Trophoblast cell (in vitro differentiated cells and primary cell): ENCODE measurements at regions not wholly inside any gene's neighbourhood (a gene's known extent, or its start where the extent isn't known, plus 50 kb on each side); places are given as distances from the start of the nearest gene placed in this dataset.

Experiments used
- DNase-seq, 2 donors: peaks; one replicate each; pipeline ENCODE4 v3.0.0-alpha.2; 2016
- H2AFZ ChIP-seq: 2 replicates; pipeline ENCODE4 v1.6.1; 2013; ENCODE audit warnings: low read length, moderate library complexity, mild to moderate bottlenecking; ENCODE audit not compliant: insufficient read depth, poor library complexity
- H2AK5ac ChIP-seq: 2 replicates; pipeline ENCODE4 v1.6.1; 2013; ENCODE audit warnings: mild to moderate bottlenecking, low read length
- H2BK120ac ChIP-seq: 2 replicates; pipeline ENCODE4 v1.6.1; 2013; ENCODE audit warnings: low read length, mild to moderate bottlenecking, moderate library complexity; ENCODE audit not compliant: insufficient read depth, poor library complexity
- H2BK12ac ChIP-seq: 2 replicates; pipeline ENCODE4 v1.6.1; 2013; ENCODE audit warnings: mild to moderate bottlenecking, low read length, moderate library complexity
- H2BK5ac ChIP-seq: 2 replicates; pipeline ENCODE4 v1.6.1; 2013; ENCODE audit warnings: low read length, low read depth, moderate library complexity, mild to moderate bottlenecking; ENCODE audit not compliant: poor library complexity
- H3K14ac ChIP-seq: 2 replicates; pipeline ENCODE4 v1.6.1; 2013; ENCODE audit warnings: mild to moderate bottlenecking, low read length
- H3K18ac ChIP-seq: 2 replicates; pipeline ENCODE4 v1.6.1; 2013; ENCODE audit warnings: mild to moderate bottlenecking, low read length
- H3K23ac ChIP-seq: 2 replicates; pipeline ENCODE4 v1.6.1; 2013; ENCODE audit warnings: low read length
- H3K27ac ChIP-seq: 2 replicates; pipeline ENCODE4 v1.5.1; 2013; ENCODE audit warnings: low read depth, mild to moderate bottlenecking, inconsistent platforms, low read length, moderate library complexity
- H3K27me3 ChIP-seq: 2 replicates; pipeline ENCODE4 v1.6.1; 2013; ENCODE audit warnings: inconsistent platforms, mild to moderate bottlenecking, low read length, moderate library complexity; ENCODE audit not compliant: insufficient read depth
- H3K36me3 ChIP-seq, 2 experiments: 1 replicate in 1 of 2; 2 replicates in 1 of 2; pipeline ENCODE4 v1.6.1; 2013; ENCODE audit warnings: low read length in 2 of 2, mild to moderate bottlenecking in 2 of 2, moderate library complexity in 1 of 2; ENCODE audit not compliant: insufficient read depth in 2 of 2, control insufficient read depth in 1 of 2
- H3K4ac ChIP-seq: 2 replicates; pipeline ENCODE4 v1.6.1; 2013; ENCODE audit warnings: low read depth, mild to moderate bottlenecking, low read length, moderate library complexity
- H3K4me1 ChIP-seq, 2 experiments: 1 replicate in 1 of 2; 2 replicates in 1 of 2; pipeline ENCODE4 v1.6.1; 2013; ENCODE audit warnings: low read length in 2 of 2, mild to moderate bottlenecking in 2 of 2, moderate library complexity in 1 of 2; ENCODE audit not compliant: insufficient read depth in 2 of 2, control insufficient read depth in 1 of 2
- H3K4me2 ChIP-seq: 2 replicates; pipeline ENCODE4 v1.6.1; 2013; ENCODE audit warnings: inconsistent platforms, mild to moderate bottlenecking, low read length, moderate library complexity
- H3K4me3 ChIP-seq: 2 replicates; pipeline ENCODE4 v1.5.1; 2013; ENCODE audit warnings: mild to moderate bottlenecking, low read depth, low read length, inconsistent platforms
- H3K79me1 ChIP-seq: one replicate; pipeline ENCODE4 v1.6.1; 2013; ENCODE audit warnings: low read length
- H3K79me2 ChIP-seq: 2 replicates; pipeline ENCODE4 v1.6.1; 2013; ENCODE audit warnings: low read length, mild to moderate bottlenecking; ENCODE audit not compliant: control insufficient read depth, insufficient read depth, poor library complexity
- H3K9ac ChIP-seq: 2 replicates; pipeline ENCODE4 v1.6.1; 2013; ENCODE audit warnings: mild to moderate bottlenecking, low read length
- H3K9me3 ChIP-seq: 2 replicates; pipeline ENCODE4 v1.6.1; 2013; ENCODE audit warnings: low read depth, mild to moderate bottlenecking, control low read depth, inconsistent platforms, low read length; ENCODE audit not compliant: insufficient read depth
- H4K12ac ChIP-seq: 2 replicates; pipeline ENCODE4 v1.6.1; 2013; ENCODE audit warnings: low read depth, mild to moderate bottlenecking, low read length, moderate library complexity
- H4K8ac ChIP-seq: 2 replicates; pipeline ENCODE4 v1.6.1; 2013; ENCODE audit warnings: low read depth, mild to moderate bottlenecking, low read length, moderate library complexity
- H4K91ac ChIP-seq: one replicate; pipeline ENCODE4 v1.6.1; 2013; ENCODE audit warnings: low read depth, mild to moderate bottlenecking, low read length, moderate library complexity
- WGBS: extraction: QIAGEN DNeasy Blood & Tissue Kit; methylation state at CpG from one replicate; pipeline ENCODE4 v1.1.7; 2013; ENCODE audit warnings: missing lambda C conversion rate; ENCODE audit not compliant: insufficient read length, insufficient coverage; ENCODE audit errors: extremely low coverage; 5-methylcytosine and 5-hydroxymethylcytosine counted together

DNA sequence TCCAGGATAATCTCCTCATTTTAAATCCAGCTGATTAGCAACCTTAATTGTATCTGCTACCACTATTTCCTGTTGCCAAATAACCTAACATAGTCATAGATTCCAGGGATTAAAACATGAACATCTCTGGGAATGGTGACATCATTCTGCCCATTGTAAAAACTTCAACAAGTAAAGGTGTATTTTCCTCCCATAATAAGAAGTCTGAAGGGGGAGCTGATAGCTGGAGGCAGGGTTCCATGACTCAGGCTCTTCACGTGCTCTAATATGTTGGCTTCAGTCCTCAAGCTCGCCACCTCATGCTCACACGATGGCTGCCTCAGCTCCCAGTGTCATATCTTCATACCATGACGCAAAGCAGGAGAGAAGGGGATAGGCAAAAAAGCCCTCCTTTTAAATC is 172.0 kb upstream of the VASH1 start:
- Histone ChIP-seq H3K27me3 (no peaks in the 10 kb centered on the region), H3K79me1 (no peaks in the 10 kb centered on the region), H3K18ac (no peak overlapping the region), H3K4me2 (no peak overlapping the region), H4K12ac (no peak overlapping the region), H2BK12ac (no peak overlapping the region), H3K27ac (no peak overlapping the region), H3K4me1 (no peaks in the 10 kb centered on the region), H3K9ac (no peak overlapping the region), H3K23ac (no peak overlapping the region), H3K36me3 (no peaks in the 10 kb centered on the region), H4K91ac (no peak overlapping the region), H3K9me3 (peaks cover 3% of the 10 kb centered on the region), H3K4ac (no peak overlapping the region), H2BK120ac (no peak overlapping the region), H3K79me2 (no peaks in the 10 kb centered on the region), H4K8ac (no peak overlapping the region), H2AK5ac (no peak overlapping the region), H3K14ac (no peak overlapping the region), H3K4me3 (no peak overlapping the region), H2AFZ (no peak overlapping the region), H2BK5ac (no peak overlapping the region)
- no peak for DNase-seq
- no CpG with 5 or more reads among the region's 4 CpGs for WGBS

DNA sequence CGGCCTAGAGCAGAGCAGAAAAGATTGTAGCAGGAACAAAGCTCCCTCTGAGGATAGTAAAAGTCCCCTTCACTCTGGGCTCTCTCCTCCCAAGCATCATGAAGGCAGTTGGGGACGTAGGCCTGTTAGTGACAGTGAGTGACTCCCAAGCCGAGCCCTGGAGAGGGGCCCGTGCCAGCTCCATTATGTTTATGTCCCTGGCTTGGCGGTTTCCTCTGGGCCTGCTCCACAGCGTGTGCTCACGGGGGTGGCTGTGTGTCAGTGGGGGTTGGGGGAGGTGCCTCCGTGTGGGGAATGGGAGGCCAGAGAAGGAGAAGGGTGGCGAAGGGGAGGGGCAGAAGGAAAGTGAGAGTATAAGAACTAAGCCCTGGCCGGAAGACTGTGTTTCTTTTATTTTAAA is 170.0 kb upstream of the VASH1 start:
- Histone ChIP-seq H3K4me1 (no peaks in the 10 kb centered on the region), H3K18ac (no peak overlapping the region), H2AK5ac (no peak overlapping the region), H3K79me1 (no peaks in the 10 kb centered on the region), H3K27me3 (no peaks in the 10 kb centered on the region), H4K12ac (no peak overlapping the region), H2BK12ac (no peak overlapping the region), H2BK120ac (no peak overlapping the region), H3K14ac (no peak overlapping the region), H2AFZ (no peak overlapping the region), H3K4ac (no peak overlapping the region), H4K91ac (no peak overlapping the region), H3K79me2 (no peaks in the 10 kb centered on the region), H3K9me3 (peaks cover 3% of the 10 kb centered on the region), H3K4me2 (no peak overlapping the region), H3K36me3 (no peaks in the 10 kb centered on the region), H2BK5ac (no peak overlapping the region), H3K23ac (no peak overlapping the region), H4K8ac (no peak overlapping the region), H3K9ac (no peak overlapping the region), H3K27ac (no peak overlapping the region), H3K4me3 (no peak overlapping the region)
- no CpG with 5 or more reads among the region's 10 CpGs for WGBS
- no peak for DNase-seq

DNA sequence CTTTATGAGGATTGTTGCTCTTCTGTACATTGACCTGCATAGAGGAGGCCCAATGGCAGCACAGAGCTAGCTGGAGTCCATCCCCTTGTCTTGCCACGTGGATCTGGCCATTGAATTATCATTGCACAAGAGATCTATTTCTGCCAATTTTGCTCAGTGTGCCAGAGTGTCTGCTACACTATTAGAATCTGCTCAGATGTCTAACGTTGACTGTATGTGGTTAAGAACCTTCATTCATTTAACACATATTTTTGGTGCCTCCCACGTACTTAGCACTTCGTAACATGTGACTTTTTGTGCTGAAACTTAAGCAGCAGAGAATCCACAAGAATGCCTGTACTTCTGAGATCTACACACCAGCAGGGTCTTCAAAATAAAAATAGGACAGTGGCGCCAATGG is 166.0 kb upstream of the VASH1 start:
- no peak for DNase-seq
- Histone ChIP-seq H3K27me3 (no peaks in the 10 kb centered on the region), H3K4me3 (no peak overlapping the region), H3K4me2 (no peak overlapping the region), H2BK12ac (no peak overlapping the region), H3K23ac (no peak overlapping the region), H3K9me3 (no peaks in the 10 kb centered on the region), H2AFZ (no peak overlapping the region), H3K14ac (no peak overlapping the region), H3K36me3 (no peaks in the 10 kb centered on the region), H4K91ac (no peak overlapping the region), H2BK120ac (no peak overlapping the region), H2AK5ac (no peak overlapping the region), H3K4ac (no peak overlapping the region), H3K27ac (no peak overlapping the region), H3K9ac (no peak overlapping the region), H4K8ac (no peak overlapping the region), H3K18ac (no peak overlapping the region), H4K12ac (no peak overlapping the region), H3K4me1 (no peaks in the 10 kb centered on the region), H3K79me2 (no peaks in the 10 kb centered on the region), H3K79me1 (no peaks in the 10 kb centered on the region), H2BK5ac (no peak overlapping the region)
- WGBS = no CpG with 5 or more reads among the region's 5 CpGs

DNA sequence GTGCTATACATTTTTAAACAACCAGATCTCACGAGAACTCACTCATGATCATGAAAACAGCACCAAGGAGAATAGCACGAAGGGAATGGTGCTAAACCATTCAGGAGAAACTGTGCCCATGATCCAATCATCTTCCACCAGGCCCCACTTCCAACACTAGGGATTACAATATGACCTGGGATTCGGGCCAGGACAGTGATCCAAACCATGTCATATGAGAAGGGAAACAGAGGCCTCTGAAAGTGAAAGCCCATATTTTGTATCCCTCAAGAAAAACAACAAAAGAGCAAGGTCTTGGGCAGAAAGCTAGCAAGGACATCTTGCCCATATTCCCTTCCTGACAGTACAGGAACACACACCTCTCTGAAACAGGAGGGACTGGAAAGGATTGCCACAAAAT is 163.9 kb upstream of the VASH1 start:
- H3K4ac ChIP-seq = no peak overlapping the region
- H2AFZ ChIP-seq = no peak overlapping the region
- H3K27me3 ChIP-seq = no peaks in the 10 kb centered on the region
- H3K4me3 ChIP-seq = no peak overlapping the region
- H3K79me2 ChIP-seq = no peaks in the 10 kb centered on the region
- H3K36me3 ChIP-seq = no peaks in the 10 kb centered on the region
- no peak overlapping the region for H2BK5ac ChIP-seq
- no CpG with 5 or more reads among the region's 3 CpGs for WGBS
- no peak overlapping the region for H3K9ac ChIP-seq
- H4K8ac ChIP-seq = no peak overlapping the region
- no peaks in the 10 kb centered on the region for H3K79me1 ChIP-seq
- no peak overlapping the region for H2BK12ac ChIP-seq
- H2BK120ac ChIP-seq = no peak overlapping the region
- DNase-seq = no peak
- peaks cover 2% of the 10 kb centered on the region for H3K9me3 ChIP-seq
- no peak overlapping the region for H2AK5ac ChIP-seq
- no peak overlapping the region for H3K18ac ChIP-seq
- no peak overlapping the region for H4K91ac ChIP-seq
- H3K27ac ChIP-seq = no peak overlapping the region
- H4K12ac ChIP-seq = no peak overlapping the region
- no peak overlapping the region for H3K23ac ChIP-seq
- H3K14ac ChIP-seq = no peak overlapping the region
- no peaks in the 10 kb centered on the region for H3K4me1 ChIP-seq
- H3K4me2 ChIP-seq = no peak overlapping the region
